Keratinocyte (primary cell): ENCODE measurements at regions not wholly inside any gene's neighbourhood (a gene's known extent, or its start where the extent isn't known, plus 50 kb on each side); places are given as distances from the start of the nearest gene placed in this dataset.

ENCODE experiments used
- DNase-seq: peaks from one replicate; pipeline ENCODE4 v3.0.0-alpha.2; 2011; ENCODE audit warnings: low read depth, missing footprints, low spot score
- FAIRE-seq: peaks from 2 replicates; lab custom pipeline; 2011; peaks lifted over from hg19 to GRCh38; lab: Jason Lieb, UNC
- H2AFZ ChIP-seq: 2 replicates; pipeline ENCODE4 v1.6.0; 2012; ENCODE audit warnings: low read length, control low read depth, inconsistent platforms; ENCODE audit not compliant: control insufficient read depth
- H3K27ac ChIP-seq: 2 replicates; pipeline ENCODE4 v1.5.1; 2011; ENCODE audit warnings: low read length; ENCODE audit not compliant: control insufficient read depth, insufficient read depth
- H3K27me3 ChIP-seq: 3 replicates; pipeline ENCODE4 v1.6.0; 2011; ENCODE audit warnings: low read length; ENCODE audit not compliant: control insufficient read depth, insufficient read depth; ENCODE audit errors: extremely low read depth
- H3K36me3 ChIP-seq, 2 experiments: 2 replicates in 1 of 2; 3 replicates in 1 of 2; pipeline ENCODE4 v1.5.1; 2011; ENCODE audit warnings: low read length in 2 of 2, mild to moderate bottlenecking in 1 of 2; ENCODE audit not compliant: control insufficient read depth in 2 of 2, insufficient read depth in 2 of 2; ENCODE audit errors: extremely low read depth in 1 of 2
- H3K4me1 ChIP-seq: 3 replicates; pipeline ENCODE4 v1.5.1; 2011; ENCODE audit warnings: low read length; ENCODE audit not compliant: control insufficient read depth, insufficient read depth; ENCODE audit errors: extremely low read depth
- H3K4me2 ChIP-seq: 3 replicates; pipeline ENCODE4 v1.6.0; 2011; ENCODE audit warnings: low read depth, low read length; ENCODE audit not compliant: control insufficient read depth, insufficient read depth; ENCODE audit errors: extremely low read depth
- H3K4me3 ChIP-seq, 3 experiments: fragments of 200-600 bp in 1 of 3; sonication (generic) in 1 of 3; 2 replicates in 2 of 3; 3 replicates in 1 of 3; pipeline ENCODE4 v1.5.1; 2011 to 2016; ENCODE audit warnings: low read length in 3 of 3, mild to moderate bottlenecking in 3 of 3, control low read depth in 2 of 3, inconsistent platforms in 1 of 3, low read depth in 1 of 3, mixed read lengths in 1 of 3, mixed run types in 1 of 3, moderate library complexity in 1 of 3; ENCODE audit not compliant: control insufficient read depth in 2 of 3, insufficient read depth in 2 of 3; ENCODE audit errors: extremely low read depth in 1 of 3
- H3K79me2 ChIP-seq: 2 replicates; pipeline ENCODE4 v1.6.0; 2012; ENCODE audit warnings: low read length; ENCODE audit not compliant: control insufficient read depth, insufficient read depth
- H3K9ac ChIP-seq: 3 replicates; pipeline ENCODE4 v1.6.0; 2011; ENCODE audit warnings: low read length; ENCODE audit not compliant: control insufficient read depth, insufficient read depth; ENCODE audit errors: extremely low read depth
- H3K9me1 ChIP-seq: 3 replicates; pipeline ENCODE4 v1.6.0; 2011; ENCODE audit warnings: low read length; ENCODE audit not compliant: control insufficient read depth, insufficient read depth; ENCODE audit errors: extremely low read depth
- H3K9me3 ChIP-seq: 2 replicates; pipeline ENCODE4 v1.5.1; 2012; ENCODE audit warnings: low read depth, low read length; ENCODE audit not compliant: control insufficient read depth
- H4K20me1 ChIP-seq: 3 replicates; pipeline ENCODE4 v1.6.0; 2011; ENCODE audit warnings: low read length; ENCODE audit not compliant: control insufficient read depth, insufficient read depth; ENCODE audit errors: extremely low read depth
- EZH2 ChIP-seq: IDR thresholded peaks from one replicate; pipeline ENCODE4 v1.6.1; 2012; ENCODE audit warnings: inconsistent platforms, mild to moderate bottlenecking, low read length, moderate library complexity
- dilution Hi-C: fragments of 300-500 bp; cut with MboI; formaldehyde crosslinking; loops from one replicate; pipeline ENCODE4 v1.7.0; 2020; ENCODE audit warnings: low sequenced_read_pairs; ENCODE audit not compliant: extremely low pct_ligation_motif_present
- TF ChIP-seq, protein P1 (sequence below), 3 experiments: IDR thresholded peaks in 1 of 3; conservative IDR thresholded peaks in 1 of 3; optimal IDR thresholded peaks in 1 of 3; 2 replicates in 2 of 3; 3 replicates in 1 of 3; pipeline versions ENCODE3 to v1.5.1; 2011; ENCODE audit warnings: low read length in 3 of 3, mild to moderate bottlenecking in 3 of 3, moderate library complexity in 2 of 3, control low read depth in 1 of 3, inconsistent platforms in 1 of 3; ENCODE audit not compliant: insufficient read depth in 2 of 3; ENCODE audit errors: extremely low read depth in 1 of 3

DNA sequence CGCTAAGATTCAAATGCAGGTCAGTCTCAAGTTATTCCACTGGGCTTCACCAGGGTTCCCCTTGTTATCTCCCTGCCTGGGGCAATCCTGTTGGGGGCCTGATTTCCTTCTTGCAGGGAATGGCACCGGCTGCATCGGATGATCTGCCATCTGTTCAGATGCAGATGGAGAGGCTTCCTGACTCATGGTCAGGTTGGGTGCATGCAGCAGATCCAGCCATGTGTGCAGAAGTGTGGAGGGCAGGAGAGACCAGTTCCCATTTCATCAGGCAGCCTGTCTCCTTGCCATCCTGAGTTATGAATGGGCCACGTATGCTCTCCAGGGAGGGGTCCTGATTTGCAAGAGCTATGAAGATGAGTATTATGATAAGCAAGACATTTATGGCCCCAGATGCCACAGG lies 161.2 kb upstream of the PLET1 start:
- H3K4me1 ChIP-seq, result no peaks in the 10 kb centered on the region
- H3K79me2 ChIP-seq, result no peaks in the 10 kb centered on the region
- H3K9me3 ChIP-seq, result no peaks in the 10 kb centered on the region
- DNase-seq (no peak), FAIRE-seq (no peak)
- no peak overlapping the region for H3K4me2 ChIP-seq
- H3K27ac ChIP-seq, result no peak overlapping the region
- no peak overlapping the region for H3K9ac ChIP-seq
- dilution Hi-C loops, result no loop called here
- H3K27me3 ChIP-seq, result peaks cover 17% of the 10 kb centered on the region
- no peaks in the 10 kb centered on the region for H4K20me1 ChIP-seq
- TF ChIP-seq, protein P1, sequence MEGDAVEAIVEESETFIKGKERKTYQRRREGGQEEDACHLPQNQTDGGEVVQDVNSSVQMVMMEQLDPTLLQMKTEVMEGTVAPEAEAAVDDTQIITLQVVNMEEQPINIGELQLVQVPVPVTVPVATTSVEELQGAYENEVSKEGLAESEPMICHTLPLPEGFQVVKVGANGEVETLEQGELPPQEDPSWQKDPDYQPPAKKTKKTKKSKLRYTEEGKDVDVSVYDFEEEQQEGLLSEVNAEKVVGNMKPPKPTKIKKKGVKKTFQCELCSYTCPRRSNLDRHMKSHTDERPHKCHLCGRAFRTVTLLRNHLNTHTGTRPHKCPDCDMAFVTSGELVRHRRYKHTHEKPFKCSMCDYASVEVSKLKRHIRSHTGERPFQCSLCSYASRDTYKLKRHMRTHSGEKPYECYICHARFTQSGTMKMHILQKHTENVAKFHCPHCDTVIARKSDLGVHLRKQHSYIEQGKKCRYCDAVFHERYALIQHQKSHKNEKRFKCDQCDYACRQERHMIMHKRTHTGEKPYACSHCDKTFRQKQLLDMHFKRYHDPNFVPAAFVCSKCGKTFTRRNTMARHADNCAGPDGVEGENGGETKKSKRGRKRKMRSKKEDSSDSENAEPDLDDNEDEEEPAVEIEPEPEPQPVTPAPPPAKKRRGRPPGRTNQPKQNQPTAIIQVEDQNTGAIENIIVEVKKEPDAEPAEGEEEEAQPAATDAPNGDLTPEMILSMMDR (optimal IDR thresholded peaks at IDR 0.05 in 1 of 3, IDR thresholded peaks at IDR 0.05 in 1 of 3, conservative IDR thresholded peaks at IDR 0.05 in 1 of 3; ENCODE audit: extremely low read depth in 1 of 3, insufficient read depth in 2 of 3, low read length in 3 of 3), result no peak
- TF ChIP-seq EZH2, result no peak
- H3K4me3 ChIP-seq, result no peak overlapping the region
- H3K9me1 ChIP-seq, result no peaks in the 10 kb centered on the region
- no peaks in the 10 kb centered on the region for H3K36me3 ChIP-seq
- H2AFZ ChIP-seq, result no peak overlapping the region

DNA sequence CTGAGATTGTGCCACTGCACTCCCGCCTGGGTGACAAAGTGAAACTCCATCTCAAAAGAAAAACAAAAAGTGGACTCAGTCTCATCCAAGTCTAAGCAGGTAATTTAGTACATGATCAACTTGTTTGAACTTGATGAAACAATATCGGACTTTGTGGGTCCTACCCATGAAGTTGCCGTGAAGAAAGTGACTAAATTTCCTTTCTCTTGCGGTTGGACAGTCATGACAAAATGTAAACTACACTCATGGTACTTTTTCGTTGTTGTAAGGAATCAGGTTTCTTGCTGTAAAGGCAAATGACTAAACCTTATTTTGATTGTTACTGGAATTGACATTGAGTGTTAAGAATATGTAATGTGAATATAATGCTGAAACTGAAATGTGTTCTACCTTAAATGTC lies 164.5 kb upstream of the PLET1 start:
- TF ChIP-seq, protein P1 (optimal IDR thresholded peaks at IDR 0.05 in 1 of 3, IDR thresholded peaks at IDR 0.05 in 1 of 3, conservative IDR thresholded peaks at IDR 0.05 in 1 of 3; ENCODE audit: extremely low read depth in 1 of 3, insufficient read depth in 2 of 3, low read length in 3 of 3), result no peak
- TF ChIP-seq EZH2, result no peak
- Histone ChIP-seq H3K9ac (no peak overlapping the region), H3K79me2 (no peaks in the 10 kb centered on the region), H3K27ac (no peak overlapping the region), H3K27me3 (peaks cover 9% of the 10 kb centered on the region), H2AFZ (no peak overlapping the region), H3K4me2 (no peak overlapping the region), H3K4me3 (no peak overlapping the region), H3K9me1 (no peaks in the 10 kb centered on the region), H4K20me1 (no peaks in the 10 kb centered on the region), H3K9me3 (no peaks in the 10 kb centered on the region), H3K36me3 (no peaks in the 10 kb centered on the region), H3K4me1 (no peaks in the 10 kb centered on the region)
- FAIRE-seq (no peak), DNase-seq (no peak)
- dilution Hi-C loops, result no loop called here
